DMS153 treated with DMSO at 0.1 percent for 48 hours (cell line): ENCODE measurements at regions not wholly inside any gene's neighbourhood (a gene's known extent, or its start where the extent isn't known, plus 50 kb on each side); places are given as distances from the start of the nearest gene placed in this dataset.
"Not testable (repeated sequence)": the region's sequence is repeated elsewhere in the genome, so short reads cannot be mapped to it uniquely, and the experiment has no call there.

ENCODE experiments used
- DNase-seq: peaks from one replicate; lab custom pipeline; 2025; ENCODE audit not compliant: unreplicated experiment; lab: John Stamatoyannopoulos, UW

GRCh38 chr16:8453359-8453758 lies 137.0 kb downstream of the TMEM114 start:
- DNase-seq = no peak

- no peak for DNase-seq
These were observed 137.4 kb downstream of the TMEM114 start for GRCh38 chr16:8452941-8453340.

GRCh38 chr16:8436931-8437330 lies 153.4 kb downstream of the TMEM114 start:
- DNase-seq = no peak

GRCh38 chr16:8431783-8432182 lies 158.5 kb downstream of the TMEM114 start:
- DNase-seq = no peak

GRCh38 chr16:8430401-8430800 lies 159.9 kb downstream of the TMEM114 start:
- no peak for DNase-seq

- DNase-seq = no peak
These were observed 163.7 kb downstream of the TMEM114 start for GRCh38 chr16:8426569-8426968.

- DNase-seq = no peak
These were observed 173.2 kb downstream of the TMEM114 start for GRCh38 chr16:8417145-8417544.

- DNase-seq = no peak
These were observed 181.3 kb downstream of the TMEM114 start for GRCh38 chr16:8408855-8409567.

GRCh38 chr16:8407351-8407750 lies 183.0 kb downstream of the TMEM114 start:
- no peak for DNase-seq

- DNase-seq = no peak
These were observed 186.1 kb downstream of the TMEM114 start for GRCh38 chr16:8403978-8404749.

GRCh38 chr16:8402981-8403843 lies 187.1 kb downstream of the TMEM114 start:
- DNase-seq = no peak

- DNase-seq = not testable (repeated sequence)
These were observed 189.6 kb downstream of the TMEM114 start for GRCh38 chr16:8400683-8401082.

GRCh38 chr16:8398548-8398947 lies 191.8 kb downstream of the TMEM114 start:
- no peak for DNase-seq

- DNase-seq = no peak
These were observed 193.1 kb downstream of the TMEM114 start for GRCh38 chr16:8397223-8397622.

- DNase-seq = no peak
These were observed 193.8 kb downstream of the TMEM114 start for GRCh38 chr16:8396463-8396862.

GRCh38 chr16:8391257-8391656 lies 199.1 kb downstream of the TMEM114 start:
- DNase-seq = no peak

- DNase-seq = no peak
These were observed 201.6 kb downstream of the TMEM114 start for GRCh38 chr16:8388684-8389083.

- no peak for DNase-seq
These were observed 208.5 kb downstream of the TMEM114 start for GRCh38 chr16:8381814-8382213.

- DNase-seq = no peak
These were observed 210.0 kb downstream of the TMEM114 start for GRCh38 chr16:8380311-8380710.

GRCh38 chr16:8377864-8378263 lies 212.4 kb downstream of the TMEM114 start:
- DNase-seq = no peak

GRCh38 chr16:8376858-8377257 lies 213.5 kb downstream of the TMEM114 start:
- no peak for DNase-seq

- no peak for DNase-seq
These were observed 213.9 kb downstream of the TMEM114 start for GRCh38 chr16:8376430-8376829.
